ENCODE measurements at regions not wholly inside any gene's neighbourhood (a gene's known extent, or its start where the extent isn't known, plus 50 kb on each side); places are given as distances from the start of the nearest gene placed in this dataset.
"Not testable (repeated sequence)": the region's sequence is repeated elsewhere in the genome, so short reads cannot be mapped to it uniquely, and the experiment has no call there.

GRCh38 chr1:103441342-103441741 lies 84.2 kb upstream of the RNPC3 start:
- DNase-seq, result no peak
- H3K4me1 ChIP-seq (ENCODE audit: control insufficient read depth in 3 of 3, insufficient read depth in 2 of 3, low read depth in 1 of 3, low read length in 2 of 3), result no peaks in the 10 kb centered on the region
- H3K4me3 ChIP-seq (ENCODE audit: low read depth in 1 of 3, low read length in 3 of 3), result no peak overlapping the region
- no peaks in the 10 kb centered on the region for H3K27me3 ChIP-seq (ENCODE audit: control insufficient read depth in 3 of 3, insufficient read depth in 3 of 3, low read length in 3 of 3)
- H3K27ac ChIP-seq (ENCODE audit: low read depth in 1 of 3, low read length in 2 of 3), result no peak overlapping the region
- H3K9me3 ChIP-seq (ENCODE audit: control insufficient read depth in 2 of 2, insufficient read depth in 1 of 2, low read depth in 1 of 2, low read length in 1 of 2), result peaks cover 0 to 4% of the 10 kb centered on the region in 2 donors
- FAIRE-seq, result no peak
- WGBS, 3 donors, result 55 to 70% (median 61%) methylated on average over 3 of the region's 3 CpGs
- no peaks in the 10 kb centered on the region for H3K36me3 ChIP-seq (ENCODE audit: control insufficient read depth in 3 of 3, insufficient read depth in 2 of 3, low read depth in 1 of 3, low read length in 3 of 3)

DNA sequence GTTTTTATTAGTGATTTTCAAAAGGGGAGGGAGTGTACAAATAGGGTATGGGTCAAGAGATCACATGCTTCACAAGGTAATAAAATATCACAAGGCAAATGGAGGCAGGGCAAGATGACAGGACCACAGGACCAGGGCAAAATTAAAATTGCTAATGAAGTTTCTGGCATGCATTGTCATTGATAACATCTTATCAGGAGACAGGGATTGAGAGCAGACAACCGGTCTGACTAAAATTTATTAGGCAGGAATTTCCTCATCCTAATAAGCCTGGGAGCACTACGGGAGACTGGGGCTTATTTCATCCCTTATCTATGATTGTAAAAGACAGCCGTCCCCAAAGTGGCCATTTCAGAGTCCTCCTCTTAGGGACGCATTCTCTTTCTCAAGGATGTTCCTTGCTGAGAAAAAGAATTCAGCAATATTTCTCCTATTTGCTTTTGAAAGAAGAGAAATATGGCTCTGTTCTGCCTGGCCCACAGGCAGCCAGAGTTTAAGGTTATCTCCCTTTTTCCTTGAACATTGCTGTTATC lies 88.9 kb upstream of the RNPC3 start:
- H3K9me3 ChIP-seq (ENCODE audit: control insufficient read depth in 2 of 2, insufficient read depth in 1 of 2, low read depth in 1 of 2, low read length in 1 of 2); DNase-seq; H3K27me3 ChIP-seq (ENCODE audit: control insufficient read depth in 3 of 3, insufficient read depth in 3 of 3, low read length in 3 of 3); H3K4me3 ChIP-seq (ENCODE audit: low read depth in 1 of 3, low read length in 3 of 3); H3K4me1 ChIP-seq (ENCODE audit: control insufficient read depth in 3 of 3, insufficient read depth in 2 of 3, low read depth in 1 of 3, low read length in 2 of 3); FAIRE-seq; H3K36me3 ChIP-seq (ENCODE audit: control insufficient read depth in 3 of 3, insufficient read depth in 2 of 3, low read depth in 1 of 3, low read length in 3 of 3); H3K27ac ChIP-seq (ENCODE audit: low read depth in 1 of 3, low read length in 2 of 3): not testable (repeated sequence)
- 60 to 65% (median 60%) methylated on average over 4 of the region's 4 CpGs for WGBS, 3 donors

DNA sequence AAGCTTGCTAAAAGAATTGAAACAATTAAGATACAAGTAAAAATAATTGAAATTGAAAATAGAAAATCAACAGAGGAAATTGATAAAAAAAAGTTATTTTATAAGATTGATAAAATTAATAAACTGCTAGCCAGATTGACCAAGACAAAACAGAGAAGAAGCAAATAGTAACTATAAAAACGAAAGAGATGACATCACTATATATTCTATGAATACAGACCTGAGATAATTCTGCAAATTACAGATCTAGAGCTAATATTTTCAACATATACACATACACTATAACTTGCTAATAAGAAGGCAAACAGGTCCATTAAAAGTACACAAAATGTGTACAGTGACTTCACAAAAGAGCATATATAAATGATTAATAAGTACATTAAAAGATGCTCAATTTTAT lies 90.1 kb upstream of the RNPC3 start:
- FAIRE-seq (no peak), DNase-seq (no peak)
- H3K36me3 ChIP-seq (ENCODE audit: control insufficient read depth in 3 of 3, insufficient read depth in 2 of 3, low read depth in 1 of 3, low read length in 3 of 3), result no peaks in the 10 kb centered on the region
- H3K27me3 ChIP-seq (ENCODE audit: control insufficient read depth in 3 of 3, insufficient read depth in 3 of 3, low read length in 3 of 3), result no peaks in the 10 kb centered on the region
- peaks cover 0 to 4% of the 10 kb centered on the region in 2 donors for H3K9me3 ChIP-seq (ENCODE audit: control insufficient read depth in 2 of 2, insufficient read depth in 1 of 2, low read depth in 1 of 2, low read length in 1 of 2)
- no peak overlapping the region for H3K4me3 ChIP-seq (ENCODE audit: low read depth in 1 of 3, low read length in 3 of 3)
- no peaks in the 10 kb centered on the region for H3K4me1 ChIP-seq (ENCODE audit: control insufficient read depth in 3 of 3, insufficient read depth in 2 of 3, low read depth in 1 of 3, low read length in 2 of 3)
- WGBS, 3 donors, result 30 to 58% (median 43%) methylated on average over 1 of the region's 1 CpG
- no peak overlapping the region for H3K27ac ChIP-seq (ENCODE audit: low read depth in 1 of 3, low read length in 2 of 3)

- Histone ChIP-seq H3K27me3 (ENCODE audit: control insufficient read depth in 3 of 3, insufficient read depth in 3 of 3, low read length in 3 of 3) (no peaks in the 10 kb centered on the region), H3K4me1 (ENCODE audit: control insufficient read depth in 3 of 3, insufficient read depth in 2 of 3, low read depth in 1 of 3, low read length in 2 of 3) (no peaks in the 10 kb centered on the region), H3K36me3 (ENCODE audit: control insufficient read depth in 3 of 3, insufficient read depth in 2 of 3, low read depth in 1 of 3, low read length in 3 of 3) (no peaks in the 10 kb centered on the region), H3K4me3 (ENCODE audit: low read depth in 1 of 3, low read length in 3 of 3) (no peak overlapping the region), H3K9me3 (ENCODE audit: control insufficient read depth in 2 of 2, insufficient read depth in 1 of 2, low read depth in 1 of 2, low read length in 1 of 2) (no peaks in the 10 kb centered on the region), H3K27ac (ENCODE audit: low read depth in 1 of 3, low read length in 2 of 3) (no peak overlapping the region)
- 88 to 95% (median 89%) methylated on average over 2 of the region's 2 CpGs for WGBS, 3 donors
- DNase-seq (no peak), FAIRE-seq (no peak)
These were observed 100.8 kb upstream of the RNPC3 start for GRCh38 chr1:103424650-103425049.

DNA sequence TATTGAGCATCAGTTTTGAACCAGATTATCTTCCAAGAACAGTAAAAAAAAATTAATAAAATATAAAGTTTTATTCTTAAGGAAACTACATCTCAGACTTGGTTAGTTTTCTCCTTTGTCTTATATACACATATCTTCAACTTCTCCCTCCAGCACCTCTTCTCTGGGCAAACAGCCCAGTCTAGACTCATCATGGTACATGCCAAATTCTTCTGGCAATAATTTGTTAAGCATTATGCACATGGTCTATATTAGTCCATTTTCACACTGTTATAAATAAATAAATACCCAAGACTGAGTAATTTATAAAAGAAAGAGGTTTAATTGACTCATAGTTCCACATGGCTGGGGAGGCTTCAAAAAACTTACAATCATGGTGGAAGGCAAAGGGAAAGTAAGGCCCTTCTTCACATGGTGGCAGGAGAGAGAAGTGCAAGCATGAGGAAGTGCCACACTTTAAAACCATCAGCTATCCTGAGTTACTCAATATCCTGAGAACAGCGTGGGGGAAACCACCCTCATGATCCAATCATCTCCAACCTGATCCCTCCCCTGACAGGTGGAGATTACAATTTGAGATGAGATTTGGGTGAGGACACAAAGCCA lies 108.7 kb upstream of the RNPC3 start:
- no peaks in the 10 kb centered on the region for H3K36me3 ChIP-seq (ENCODE audit: control insufficient read depth in 3 of 3, insufficient read depth in 2 of 3, low read depth in 1 of 3, low read length in 3 of 3)
- H3K27me3 ChIP-seq (ENCODE audit: control insufficient read depth in 3 of 3, insufficient read depth in 3 of 3, low read length in 3 of 3), result no peaks in the 10 kb centered on the region
- FAIRE-seq (no peak), DNase-seq (no peak)
- no peak overlapping the region for H3K27ac ChIP-seq (ENCODE audit: low read depth in 1 of 3, low read length in 2 of 3)
- no peaks in the 10 kb centered on the region for H3K9me3 ChIP-seq (ENCODE audit: control insufficient read depth in 2 of 2, insufficient read depth in 1 of 2, low read depth in 1 of 2, low read length in 1 of 2)
- H3K4me3 ChIP-seq (ENCODE audit: low read depth in 1 of 3, low read length in 3 of 3), result no peak overlapping the region
- no peaks in the 10 kb centered on the region for H3K4me1 ChIP-seq (ENCODE audit: control insufficient read depth in 3 of 3, insufficient read depth in 2 of 3, low read depth in 1 of 3, low read length in 2 of 3)
- 41 to 65% (median 52%) methylated on average over 1 of the region's 1 CpG for WGBS, 3 donors

DNA sequence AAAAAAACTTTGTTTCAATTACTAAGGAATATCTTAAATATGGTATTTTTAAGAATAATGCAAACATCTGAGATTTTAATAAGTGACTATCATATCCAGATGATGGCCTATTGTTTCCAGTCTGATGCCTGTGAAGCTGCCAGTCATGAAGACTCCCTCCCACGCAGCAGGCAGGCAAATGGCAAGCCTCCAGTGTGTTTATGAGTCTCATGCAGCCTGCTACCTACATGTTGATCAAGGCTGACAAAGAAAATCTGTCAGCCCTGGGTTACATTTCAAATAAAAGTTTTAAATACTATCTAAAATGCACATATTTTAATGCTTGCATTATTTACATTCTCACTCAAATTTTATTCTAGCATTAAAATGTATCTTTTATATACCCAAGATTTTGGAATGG lies 137.6 kb upstream of the RNPC3 start:
- no peak for FAIRE-seq
- H3K4me3 ChIP-seq (ENCODE audit: low read depth in 1 of 3, low read length in 3 of 3), result no peak overlapping the region
- no peak for DNase-seq
- no peaks in the 10 kb centered on the region for H3K27me3 ChIP-seq (ENCODE audit: control insufficient read depth in 3 of 3, insufficient read depth in 3 of 3, low read length in 3 of 3)
- no peaks in the 10 kb centered on the region for H3K9me3 ChIP-seq (ENCODE audit: control insufficient read depth in 2 of 2, insufficient read depth in 1 of 2, low read depth in 1 of 2, low read length in 1 of 2)
- no peaks in the 10 kb centered on the region for H3K36me3 ChIP-seq (ENCODE audit: control insufficient read depth in 3 of 3, insufficient read depth in 2 of 3, low read depth in 1 of 3, low read length in 3 of 3)
- H3K4me1 ChIP-seq (ENCODE audit: control insufficient read depth in 3 of 3, insufficient read depth in 2 of 3, low read depth in 1 of 3, low read length in 2 of 3), result no peaks in the 10 kb centered on the region
- WGBS, 3 donors, result 18 to 45% (median 30%) methylated on average over 1 of the region's 1 CpG
- H3K27ac ChIP-seq (ENCODE audit: low read depth in 1 of 3, low read length in 2 of 3), result no peak overlapping the region

DNA sequence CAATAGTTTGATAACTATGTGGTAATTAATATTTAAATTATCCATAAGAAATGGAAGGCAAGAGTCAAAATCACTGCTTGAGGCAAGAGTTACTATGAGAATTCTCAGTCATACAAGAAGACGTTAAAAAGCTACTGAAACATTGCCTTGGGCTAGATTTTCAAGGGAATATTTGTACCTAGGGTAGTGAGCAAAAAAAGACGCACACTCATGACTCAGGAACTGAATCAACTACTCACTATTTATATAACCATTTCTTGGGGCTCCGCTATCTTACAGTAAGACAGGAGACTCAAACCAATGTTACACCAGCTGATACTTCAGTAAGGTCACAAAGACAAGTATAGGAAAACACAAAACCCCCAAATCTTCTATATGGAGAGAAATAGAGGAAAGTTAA lies 151.5 kb upstream of the RNPC3 start:
- no peak for DNase-seq
- no peaks in the 10 kb centered on the region for H3K36me3 ChIP-seq (ENCODE audit: control insufficient read depth in 3 of 3, insufficient read depth in 2 of 3, low read depth in 1 of 3, low read length in 3 of 3)
- H3K4me1 ChIP-seq (ENCODE audit: control insufficient read depth in 3 of 3, insufficient read depth in 2 of 3, low read depth in 1 of 3, low read length in 2 of 3), result no peaks in the 10 kb centered on the region
- no peak for FAIRE-seq
- peaks cover 0 to 8% of the 10 kb centered on the region in 2 donors for H3K9me3 ChIP-seq (ENCODE audit: control insufficient read depth in 2 of 2, insufficient read depth in 1 of 2, low read depth in 1 of 2, low read length in 1 of 2)
- no peak overlapping the region for H3K4me3 ChIP-seq (ENCODE audit: low read depth in 1 of 3, low read length in 3 of 3)
- no peak overlapping the region for H3K27ac ChIP-seq (ENCODE audit: low read depth in 1 of 3, low read length in 2 of 3)
- 78 to 92% (median 81%) methylated on average over 3 of the region's 3 CpGs for WGBS, 3 donors
- H3K27me3 ChIP-seq (ENCODE audit: control insufficient read depth in 3 of 3, insufficient read depth in 3 of 3, low read length in 3 of 3), result no peaks in the 10 kb centered on the region

DNA sequence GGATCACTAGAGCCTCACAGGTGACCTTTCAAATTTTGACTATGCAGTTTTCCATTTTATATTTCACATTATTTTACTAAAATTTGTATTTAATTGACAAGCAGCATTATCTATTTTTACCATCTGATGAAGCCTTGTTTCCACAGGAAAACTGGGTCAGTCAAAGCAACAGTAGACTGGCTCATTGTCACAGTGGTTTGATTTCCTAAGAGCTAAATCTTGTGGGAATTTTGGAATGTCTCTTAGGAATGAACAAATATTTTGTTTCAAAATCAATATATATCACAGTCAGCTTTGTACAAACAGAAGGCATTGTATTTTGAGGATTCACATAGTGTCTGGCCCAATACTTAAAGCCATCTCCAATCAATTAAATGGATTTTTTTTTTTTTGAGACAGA lies 152.6 kb upstream of the RNPC3 start:
- FAIRE-seq (no peak), DNase-seq (no peak)
- H3K27me3 ChIP-seq (ENCODE audit: control insufficient read depth in 3 of 3, insufficient read depth in 3 of 3, low read length in 3 of 3), result no peaks in the 10 kb centered on the region
- H3K36me3 ChIP-seq (ENCODE audit: control insufficient read depth in 3 of 3, insufficient read depth in 2 of 3, low read depth in 1 of 3, low read length in 3 of 3), result no peaks in the 10 kb centered on the region
- H3K27ac ChIP-seq (ENCODE audit: low read depth in 1 of 3, low read length in 2 of 3), result no peak overlapping the region
- H3K4me1 ChIP-seq (ENCODE audit: control insufficient read depth in 3 of 3, insufficient read depth in 2 of 3, low read depth in 1 of 3, low read length in 2 of 3), result no peaks in the 10 kb centered on the region
- peaks cover 0 to 7% of the 10 kb centered on the region in 2 donors for H3K9me3 ChIP-seq (ENCODE audit: control insufficient read depth in 2 of 2, insufficient read depth in 1 of 2, low read depth in 1 of 2, low read length in 1 of 2)
- no peak overlapping the region for H3K4me3 ChIP-seq (ENCODE audit: low read depth in 1 of 3, low read length in 3 of 3)

DNA sequence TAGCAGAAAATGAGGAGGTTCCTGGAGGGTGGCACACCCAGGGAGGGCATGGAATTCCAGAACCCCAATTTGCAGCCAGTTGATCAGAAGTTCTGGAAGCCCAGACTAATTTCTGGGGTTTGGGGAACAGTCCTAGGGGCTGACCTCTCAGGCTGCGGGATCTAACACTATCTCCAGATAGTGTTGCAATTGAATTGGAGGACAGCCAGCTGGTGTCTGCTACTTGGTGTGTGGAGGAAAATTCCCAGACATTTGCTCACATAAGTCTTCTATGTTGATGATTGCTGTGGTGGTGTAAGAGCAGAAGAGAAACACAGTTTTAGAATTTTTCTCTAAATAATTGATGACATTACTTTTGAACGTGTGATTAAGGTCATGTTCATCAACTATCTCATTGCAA lies 154.3 kb upstream of the RNPC3 start:
- Histone ChIP-seq H3K4me1 (ENCODE audit: control insufficient read depth in 3 of 3, insufficient read depth in 2 of 3, low read depth in 1 of 3, low read length in 2 of 3) (no peaks in the 10 kb centered on the region), H3K27me3 (ENCODE audit: control insufficient read depth in 3 of 3, insufficient read depth in 3 of 3, low read length in 3 of 3) (no peaks in the 10 kb centered on the region), H3K4me3 (ENCODE audit: low read depth in 1 of 3, low read length in 3 of 3) (no peak overlapping the region), H3K9me3 (ENCODE audit: control insufficient read depth in 2 of 2, insufficient read depth in 1 of 2, low read depth in 1 of 2, low read length in 1 of 2) (no peaks in the 10 kb centered on the region), H3K27ac (ENCODE audit: low read depth in 1 of 3, low read length in 2 of 3) (no peak overlapping the region), H3K36me3 (ENCODE audit: control insufficient read depth in 3 of 3, insufficient read depth in 2 of 3, low read depth in 1 of 3, low read length in 3 of 3) (no peaks in the 10 kb centered on the region)
- WGBS, 3 donors, result 46 to 65% (median 54%) methylated on average over 2 of the region's 2 CpGs
- FAIRE-seq, result no peak
- DNase-seq, result no peak
